Caco-2 (cell line): ENCODE measurements at regions not wholly inside any gene's neighbourhood (a gene's known extent, or its start where the extent isn't known, plus 50 kb on each side); places are given as distances from the start of the nearest gene placed in this dataset.

Source experiments
- BruUV-seq: library from RNA; stranded (reverse); fragments of 400-500 nt; replicated peaks from 2 replicates; lab custom pipeline; 2021; lab: Mats Ljungman, UMichigan
- CTCF ChIA-PET: fragments of 300-600 bp; sonication (Branson Sonifier 250); formaldehyde crosslinking; loops from one replicate; lab custom pipeline; 2022; ENCODE audit warnings: antibody characterized with exemption; lab: Charles Lee
- POLR2A ChIA-PET: fragments of 300-600 bp; sonication (Branson Sonifier 250); formaldehyde crosslinking; loops from one replicate; lab custom pipeline; 2022; ENCODE audit warnings: antibody characterized with exemption; lab: Charles Lee
- DNase-seq, 2 experiments: peaks; one replicate each; pipeline versions ENCODE4 v3.0.0 to v3.0.0-alpha.2; 2020 to 2022
- H3K27me3 ChIP-seq: replicated peaks from 2 replicates; pipeline ENCODE4 v1.6.0; 2011; ENCODE audit warnings: low read length; ENCODE audit not compliant: control insufficient read depth, insufficient read depth
- H3K36me3 ChIP-seq: 2 replicates; pipeline ENCODE4 v1.5.1; 2011; ENCODE audit warnings: low read length; ENCODE audit not compliant: control insufficient read depth, insufficient read depth
- H3K4me1 ChIP-seq: fragments of 250-450 bp; sonication (Bioruptor Pico); 2 replicates; pipeline ENCODE4 v1.5.1; 2020; ENCODE audit warnings: mild to moderate bottlenecking
- H3K4me3 ChIP-seq: 2 replicates; pipeline ENCODE4 v1.5.1; 2011; ENCODE audit warnings: low read depth, mild to moderate bottlenecking, control low read depth, low read length
- H3K9me3 ChIP-seq: fragments of 250-450 bp; sonication (Bioruptor Pico); 2 replicates; pipeline ENCODE4 v1.5.1; 2020; ENCODE audit warnings: mild to moderate bottlenecking, moderate library complexity
- H3K27ac Mint-ChIP-seq: one replicate; pipeline ENCODE4 v1.8.0; 2022; ENCODE audit warnings: mixed read lengths; ENCODE audit not compliant: unreplicated experiment
- H3K27me3 Mint-ChIP-seq: one replicate; pipeline ENCODE4 v1.8.0; 2022; ENCODE audit warnings: mixed read lengths; ENCODE audit not compliant: insufficient read depth, unreplicated experiment
- H3K36me3 Mint-ChIP-seq: one replicate; pipeline ENCODE4 v1.8.0; 2022; ENCODE audit warnings: mild to moderate bottlenecking, mixed read lengths; ENCODE audit not compliant: insufficient read depth, unreplicated experiment
- H3K4me1 Mint-ChIP-seq: one replicate; pipeline ENCODE4 v1.8.0; 2022; ENCODE audit warnings: low read depth, mixed read lengths; ENCODE audit not compliant: unreplicated experiment
- H3K4me3 Mint-ChIP-seq: one replicate; pipeline ENCODE4 v1.8.0; 2022; ENCODE audit warnings: mild to moderate bottlenecking, moderate library complexity, mixed read lengths; ENCODE audit not compliant: unreplicated experiment
- H3K9me3 Mint-ChIP-seq: one replicate; pipeline ENCODE4 v1.8.0; 2022; ENCODE audit warnings: mixed read lengths; ENCODE audit not compliant: unreplicated experiment
- intact Hi-C: fragments of 100-400 bp; cut with micrococcal nuclease; formaldehyde crosslinking; loops from one replicate; pipeline ENCODE4 v1.10.0; 2022; ENCODE audit not compliant: unreplicated experiment
- TF ChIP-seq, protein P1 (sequence below), 2 experiments: fragments of 200-600 bp in 1 of 2; IDR thresholded peaks; 1 replicate in 1 of 2; 2 replicates in 1 of 2; pipeline versions ENCODE4 v1.5.1 to v1.8.0; 2011 to 2022; ENCODE audit warnings: antibody characterized with exemption in 1 of 2, control low read depth in 1 of 2, inconsistent platforms in 1 of 2, low read depth in 1 of 2, low read length in 1 of 2, mild to moderate bottlenecking in 1 of 2, moderate library complexity in 1 of 2; ENCODE audit not compliant: insufficient read depth in 1 of 2, severe bottlenecking in 1 of 2, unreplicated experiment in 1 of 2

DNA sequence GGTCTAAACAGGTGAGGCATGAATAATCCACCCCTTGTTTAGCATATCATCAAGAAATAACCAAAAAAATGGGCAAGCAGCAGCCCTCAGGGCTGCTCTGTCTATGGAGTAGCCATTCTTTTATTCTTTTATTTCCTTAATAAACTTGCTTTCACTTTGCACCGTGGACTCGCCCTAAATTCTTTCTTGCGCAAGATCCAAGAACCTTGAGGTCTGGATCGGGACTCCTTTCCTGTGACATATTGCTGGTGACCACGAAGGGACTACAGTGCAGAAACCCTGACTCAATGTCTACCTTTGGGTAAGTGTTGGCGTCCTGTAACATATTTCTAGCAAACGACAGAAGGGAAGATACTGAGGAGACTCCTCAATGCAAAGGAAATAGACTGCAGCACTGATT lies 1099.2 kb downstream of the FAM181B start:
- Histone ChIP-seq H3K4me1 (no peaks in the 10 kb centered on the region), H3K4me3 (no peak overlapping the region), H3K9me3 (no peaks in the 10 kb centered on the region), H3K27me3 (no peaks in the 10 kb centered on the region), H3K36me3 (no peaks in the 10 kb centered on the region)
- Mint-ChIP-seq H3K4me1 (no peaks in the 10 kb centered on the region), H3K27ac (no peak overlapping the region), H3K27me3 (peaks cover 10% of the 10 kb centered on the region), H3K36me3 (no peaks in the 10 kb centered on the region), H3K4me3 (no peak overlapping the region), H3K9me3 (no peaks in the 10 kb centered on the region)
- CTCF ChIA-PET = no interaction called here
- BruUV-seq = no TSS peak
- no peak for DNase-seq
- intact Hi-C loops = no loop called here
- TF ChIP-seq, protein P1, sequence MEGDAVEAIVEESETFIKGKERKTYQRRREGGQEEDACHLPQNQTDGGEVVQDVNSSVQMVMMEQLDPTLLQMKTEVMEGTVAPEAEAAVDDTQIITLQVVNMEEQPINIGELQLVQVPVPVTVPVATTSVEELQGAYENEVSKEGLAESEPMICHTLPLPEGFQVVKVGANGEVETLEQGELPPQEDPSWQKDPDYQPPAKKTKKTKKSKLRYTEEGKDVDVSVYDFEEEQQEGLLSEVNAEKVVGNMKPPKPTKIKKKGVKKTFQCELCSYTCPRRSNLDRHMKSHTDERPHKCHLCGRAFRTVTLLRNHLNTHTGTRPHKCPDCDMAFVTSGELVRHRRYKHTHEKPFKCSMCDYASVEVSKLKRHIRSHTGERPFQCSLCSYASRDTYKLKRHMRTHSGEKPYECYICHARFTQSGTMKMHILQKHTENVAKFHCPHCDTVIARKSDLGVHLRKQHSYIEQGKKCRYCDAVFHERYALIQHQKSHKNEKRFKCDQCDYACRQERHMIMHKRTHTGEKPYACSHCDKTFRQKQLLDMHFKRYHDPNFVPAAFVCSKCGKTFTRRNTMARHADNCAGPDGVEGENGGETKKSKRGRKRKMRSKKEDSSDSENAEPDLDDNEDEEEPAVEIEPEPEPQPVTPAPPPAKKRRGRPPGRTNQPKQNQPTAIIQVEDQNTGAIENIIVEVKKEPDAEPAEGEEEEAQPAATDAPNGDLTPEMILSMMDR (IDR thresholded peaks at IDR 0.05; ENCODE audit: insufficient read depth in 1 of 2, low read depth in 1 of 2, low read length in 1 of 2, severe bottlenecking in 1 of 2, unreplicated experiment in 1 of 2) = no peak
- POLR2A ChIA-PET = no interaction called here

DNA sequence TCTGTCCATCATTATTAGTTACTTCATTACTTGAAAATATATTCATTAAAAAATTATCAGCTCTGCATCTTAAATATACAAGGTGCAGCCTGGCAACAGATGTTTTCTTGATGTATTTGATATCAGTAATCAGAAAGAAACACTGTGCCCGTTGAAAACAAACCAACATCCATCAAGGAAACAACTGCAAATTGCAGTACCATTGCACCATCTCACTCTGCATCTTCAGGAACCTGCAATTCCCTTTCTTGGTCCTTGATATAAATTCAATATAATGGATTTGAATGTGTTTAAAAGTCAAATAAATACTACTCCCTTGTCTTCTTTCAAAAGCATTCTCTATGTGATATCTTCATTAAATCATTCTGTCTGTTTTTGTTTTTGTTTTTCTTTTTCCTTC lies 1131.2 kb downstream of the FAM181B start:
- Histone ChIP-seq H3K36me3 (no peaks in the 10 kb centered on the region), H3K4me1 (no peaks in the 10 kb centered on the region), H3K27me3 (no peaks in the 10 kb centered on the region), H3K4me3 (no peak overlapping the region), H3K9me3 (no peaks in the 10 kb centered on the region)
- intact Hi-C loops = no loop called here
- ChIA-PET CTCF (no interaction called here), POLR2A (no interaction called here)
- no peaks in the 10 kb centered on the region for H3K36me3 Mint-ChIP-seq
- no peak overlapping the region for H3K4me3 Mint-ChIP-seq
- H3K4me1 Mint-ChIP-seq = no peaks in the 10 kb centered on the region
- no peak for DNase-seq
- no peaks in the 10 kb centered on the region for H3K9me3 Mint-ChIP-seq
- no peak overlapping the region for H3K27ac Mint-ChIP-seq
- TF ChIP-seq, protein P1 (IDR thresholded peaks at IDR 0.05; ENCODE audit: insufficient read depth in 1 of 2, low read depth in 1 of 2, low read length in 1 of 2, severe bottlenecking in 1 of 2, unreplicated experiment in 1 of 2) = no peak
- H3K27me3 Mint-ChIP-seq = peaks cover 2% of the 10 kb centered on the region
- BruUV-seq = no TSS peak

DNA sequence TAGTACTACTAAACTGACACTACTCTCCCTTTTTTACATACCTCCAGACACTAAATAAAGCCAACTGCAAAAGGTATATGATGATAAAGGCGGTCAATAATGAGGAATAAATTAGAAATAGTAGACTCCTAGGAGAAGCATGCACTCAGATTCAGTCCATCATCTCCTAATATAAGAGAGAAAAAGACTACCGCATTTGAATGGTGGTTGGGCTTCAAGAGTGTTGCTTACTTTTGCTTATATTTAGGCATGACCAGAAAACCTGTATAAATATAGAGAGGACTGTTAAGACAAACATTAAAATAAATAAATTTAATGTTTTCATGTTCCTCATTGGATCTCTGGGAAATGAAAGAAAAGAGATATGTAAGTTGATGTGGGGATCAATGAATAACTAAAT lies 1137.0 kb downstream of the FAM181B start:
- POLR2A ChIA-PET = no interaction called here

More for the DNA sequence above, 1137.0 kb downstream of the FAM181B start:
- Histone ChIP-seq H3K4me1 (no peaks in the 10 kb centered on the region), H3K4me3 (no peak overlapping the region), H3K27me3 (no peaks in the 10 kb centered on the region), H3K36me3 (no peaks in the 10 kb centered on the region), H3K9me3 (no peaks in the 10 kb centered on the region)
- Mint-ChIP-seq H3K36me3 (no peaks in the 10 kb centered on the region), H3K27me3 (peaks cover 6% of the 10 kb centered on the region), H3K27ac (no peak overlapping the region), H3K4me1 (no peaks in the 10 kb centered on the region), H3K9me3 (no peaks in the 10 kb centered on the region), H3K4me3 (no peak overlapping the region)
- no peak for DNase-seq
- BruUV-seq = no TSS peak
- intact Hi-C loops = no loop called here
- TF ChIP-seq, protein P1 (IDR thresholded peaks at IDR 0.05; ENCODE audit: insufficient read depth in 1 of 2, low read depth in 1 of 2, low read length in 1 of 2, severe bottlenecking in 1 of 2, unreplicated experiment in 1 of 2) = no peak
- CTCF ChIA-PET = no interaction called here
